MM.1S (cell line): ENCODE measurements at regions not wholly inside any gene's neighbourhood (a gene's known extent, or its start where the extent isn't known, plus 50 kb on each side); places are given as distances from the start of the nearest gene placed in this dataset.

ENCODE experiments used
- DNase-seq: peaks from one replicate; pipeline ENCODE4 v3.0.0-alpha.2; 2015
- H2AFZ ChIP-seq: fragments of 300-600 bp; sonication (generic); 2 replicates; pipeline ENCODE4 v1.6.0; 2016; ENCODE audit warnings: antibody characterized with exemption, low read length
- H3F3A ChIP-seq: fragments of 300-600 bp; sonication (generic); 2 replicates; pipeline ENCODE4 v1.6.1; 2016; ENCODE audit warnings: mild to moderate bottlenecking, antibody characterized with exemption, low read length, moderate library complexity, mixed read lengths; ENCODE audit not compliant: insufficient read depth
- H3K27ac ChIP-seq: fragments of 300-600 bp; sonication (generic); 2 replicates; pipeline ENCODE4 v1.5.1; 2016; ENCODE audit warnings: mild to moderate bottlenecking, low read length
- H3K27me3 ChIP-seq: fragments of 300-600 bp; sonication (generic); replicated peaks from 2 replicates; pipeline ENCODE4 v1.6.0; 2016; ENCODE audit warnings: low read length; ENCODE audit not compliant: insufficient read depth
- H3K36me3 ChIP-seq: fragments of 300-600 bp; sonication (generic); replicated peaks from 2 replicates; pipeline ENCODE4 v1.6.1; 2016; ENCODE audit warnings: mild to moderate bottlenecking, low read length, mixed read lengths; ENCODE audit not compliant: insufficient read depth
- H3K4me1 ChIP-seq: fragments of 300-600 bp; sonication (generic); 2 replicates; pipeline ENCODE4 v1.6.1; 2016; ENCODE audit warnings: low read length, mixed read lengths
- H3K4me2 ChIP-seq: fragments of 300-600 bp; sonication (generic); 2 replicates; pipeline ENCODE4 v1.6.0; 2016; ENCODE audit warnings: low read depth, low read length
- H3K4me3 ChIP-seq: fragments of 300-600 bp; sonication (generic); 2 replicates; pipeline ENCODE4 v1.5.1; 2016; ENCODE audit warnings: low read length, mixed read lengths
- H3K79me2 ChIP-seq: fragments of 300-600 bp; sonication (generic); 2 replicates; pipeline ENCODE4 v1.6.1; 2016; ENCODE audit warnings: mixed run types, low read length, mixed read lengths
- H3K9ac ChIP-seq: fragments of 300-600 bp; sonication (generic); 2 replicates; pipeline ENCODE4 v1.6.1; 2016; ENCODE audit warnings: low read length, mixed read lengths
- H3K9me2 ChIP-seq: fragments of 300-600 bp; sonication (generic); replicated peaks from 2 replicates; pipeline ENCODE4 v1.6.1; 2016; ENCODE audit warnings: mild to moderate bottlenecking, low read length, mixed read lengths; ENCODE audit not compliant: insufficient read depth
- H3K9me3 ChIP-seq: fragments of 300-600 bp; sonication (generic); replicated peaks from 2 replicates; pipeline ENCODE4 v1.6.1; 2016; ENCODE audit warnings: mild to moderate bottlenecking, low read length, mixed read lengths; ENCODE audit not compliant: insufficient read depth
- H4K20me1 ChIP-seq: fragments of 300-600 bp; sonication (generic); 2 replicates; pipeline ENCODE4 v1.6.1; 2016; ENCODE audit warnings: mild to moderate bottlenecking, low read length, moderate library complexity, mixed read lengths; ENCODE audit not compliant: insufficient read depth
- CTCF ChIP-seq: fragments of 300-600 bp; sonication (generic); IDR thresholded peaks from 2 replicates; pipeline ENCODE4 v1.5.1; 2016; ENCODE audit warnings: antibody characterized with exemption, low read length, mixed read lengths
- EZH2 ChIP-seq: fragments of 300-600 bp; sonication (generic); optimal IDR thresholded peaks from 2 replicates; pipeline ENCODE3; 2017; ENCODE audit warnings: low read depth, mild to moderate bottlenecking, antibody characterized with exemption, low read length, mixed read lengths
- EZH2phosphoT487 ChIP-seq: fragments of 300-600 bp; sonication (generic); IDR thresholded peaks from 2 replicates; pipeline ENCODE4 v1.6.1; 2018; ENCODE audit warnings: antibody characterized with exemption, low read length

- H3K9me3 ChIP-seq, result no peaks in the 10 kb centered on the region
- H3K79me2 ChIP-seq, result no peaks in the 10 kb centered on the region
- no peak overlapping the region for H3K4me2 ChIP-seq
- no peak for TF ChIP-seq EZH2phosphoT487
- no peak for TF ChIP-seq EZH2
- no peak for TF ChIP-seq CTCF
- no peaks in the 10 kb centered on the region for H3K36me3 ChIP-seq
- no peak overlapping the region for H3K27ac ChIP-seq
- no peaks in the 10 kb centered on the region for H3K27me3 ChIP-seq
- H3K9ac ChIP-seq, result no peak overlapping the region
- no peak overlapping the region for H2AFZ ChIP-seq
- H3K4me1 ChIP-seq, result no peaks in the 10 kb centered on the region
- H4K20me1 ChIP-seq, result no peaks in the 10 kb centered on the region
- no peaks in the 10 kb centered on the region for H3F3A ChIP-seq
- H3K4me3 ChIP-seq, result no peak overlapping the region
- H3K9me2 ChIP-seq, result no peaks in the 10 kb centered on the region
- no peak for DNase-seq
Measured at GRCh38 chr2:164189851-164190250, 431.4 kb downstream of the GRB14 start.

GRCh38 chr2:164187121-164187520, 434.2 kb downstream of the GRB14 start:
- TF ChIP-seq EZH2phosphoT487 (no peak), EZH2 (no peak), CTCF (no peak)
- H4K20me1 ChIP-seq, result no peaks in the 10 kb centered on the region

GRCh38 chr2:164186591-164186990, 434.7 kb downstream of the GRB14 start:
- H3K36me3 ChIP-seq, result no peaks in the 10 kb centered on the region
- no peak overlapping the region for H3K9ac ChIP-seq
- H3K4me3 ChIP-seq, result no peak overlapping the region
- no peaks in the 10 kb centered on the region for H3K9me3 ChIP-seq
- no peaks in the 10 kb centered on the region for H4K20me1 ChIP-seq
- TF ChIP-seq EZH2phosphoT487 (no peak), CTCF (no peak), EZH2 (no peak)
- no peaks in the 10 kb centered on the region for H3K4me1 ChIP-seq
- H3K4me2 ChIP-seq, result no peak overlapping the region
- no peak overlapping the region for H3K27ac ChIP-seq
- DNase-seq, result no peak
- no peaks in the 10 kb centered on the region for H3F3A ChIP-seq
- H3K9me2 ChIP-seq, result no peaks in the 10 kb centered on the region
- no peaks in the 10 kb centered on the region for H3K79me2 ChIP-seq
- H2AFZ ChIP-seq, result no peak overlapping the region
- no peaks in the 10 kb centered on the region for H3K27me3 ChIP-seq

More at GRCh38 chr2:164187121-164187520, 434.2 kb downstream of the GRB14 start:
- H3K27me3 ChIP-seq, result no peaks in the 10 kb centered on the region
- DNase-seq, result no peak
- H3K27ac ChIP-seq, result no peak overlapping the region
- no peak overlapping the region for H2AFZ ChIP-seq
- H3K9ac ChIP-seq, result no peak overlapping the region
- no peak overlapping the region for H3K4me2 ChIP-seq
- H3F3A ChIP-seq, result no peaks in the 10 kb centered on the region
- H3K4me3 ChIP-seq, result no peak overlapping the region
- no peaks in the 10 kb centered on the region for H3K4me1 ChIP-seq
- H3K9me3 ChIP-seq, result no peaks in the 10 kb centered on the region
- no peaks in the 10 kb centered on the region for H3K79me2 ChIP-seq
- H3K36me3 ChIP-seq, result no peaks in the 10 kb centered on the region
- no peaks in the 10 kb centered on the region for H3K9me2 ChIP-seq
